MM.1S (cell line): ENCODE measurements at regions not wholly inside any gene's neighbourhood (a gene's known extent, or its start where the extent isn't known, plus 50 kb on each side); places are given as distances from the start of the nearest gene placed in this dataset.

Source experiments
- CTCF ChIP-seq: fragments of 300-600 bp; sonication (generic); IDR thresholded peaks from 2 replicates; pipeline ENCODE4 v1.5.1; 2016; ENCODE audit warnings: antibody characterized with exemption, low read length, mixed read lengths
- EZH2phosphoT487 ChIP-seq: fragments of 300-600 bp; sonication (generic); IDR thresholded peaks from 2 replicates; pipeline ENCODE4 v1.6.1; 2018; ENCODE audit warnings: antibody characterized with exemption, low read length

DNA sequence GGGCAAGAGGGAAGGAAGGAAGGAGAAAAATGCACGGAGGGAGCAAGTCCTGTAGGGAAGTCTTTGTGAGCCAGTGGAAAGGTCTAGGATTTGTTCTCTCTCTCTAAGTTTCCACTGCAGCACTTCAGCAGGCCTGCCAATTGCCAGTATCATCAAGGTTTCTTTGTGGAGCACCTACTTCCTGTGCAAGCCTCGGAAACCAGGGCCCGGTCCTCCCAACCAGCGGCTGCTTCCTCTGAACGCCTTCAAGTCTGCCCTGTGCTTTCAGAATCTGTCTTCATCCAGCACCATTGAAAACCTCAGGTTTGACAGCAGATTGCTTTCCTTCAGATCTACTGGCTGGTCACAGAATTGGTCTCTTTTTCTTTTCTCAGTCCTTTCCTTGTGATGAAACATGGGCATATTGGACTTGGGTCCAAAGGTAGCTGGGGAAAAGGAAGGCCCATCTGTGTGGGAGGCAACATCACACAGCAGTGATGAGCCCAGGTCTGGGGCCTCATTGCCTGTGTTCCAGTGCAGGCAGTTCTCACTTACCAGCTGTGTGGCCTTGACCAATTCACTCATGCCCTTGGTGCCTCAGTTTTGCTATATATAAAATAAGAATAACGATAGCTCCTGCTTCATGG lies 144.5 kb downstream of the SEC16B start:
- no peak for TF ChIP-seq CTCF
- no peak for TF ChIP-seq EZH2phosphoT487
